ENCODE measurements at regions not wholly inside any gene's neighbourhood (a gene's known extent, or its start where the extent isn't known, plus 50 kb on each side); places are given as distances from the start of the nearest gene placed in this dataset.
"Not testable (repeated sequence)": the region's sequence is repeated elsewhere in the genome, so short reads cannot be mapped to it uniquely, and the experiment has no call there.

GRCh38 chr5:53733853-53734252, 173.4 kb downstream of the NDUFS4 start:
- intact Hi-C loops (cut with DNase I): no loop called here
- 20 to 64% (median 58%) methylated on average over 1 of the region's 1 CpG for WGBS, 4 donors
- no peak overlapping the region for H3K27ac ChIP-seq
- TF ChIP-seq POLR2A (IDR thresholded peaks at IDR 0.05) (no peak), CTCF (IDR thresholded peaks at IDR 0.05) (no peak)
- H3K4me1 ChIP-seq (replicated peaks in 1 of 2): no peaks in the 10 kb centered on the region
- no peak overlapping the region for H3K4me3 ChIP-seq
- DNase-seq: no peak
- no peaks in the 10 kb centered on the region for H3K9me3 ChIP-seq (replicated peaks in 1 of 3)
- H3K36me3 ChIP-seq (replicated peaks in 1 of 2): no peaks in the 10 kb centered on the region
- no peaks in the 10 kb centered on the region for H3K27me3 ChIP-seq

- Histone ChIP-seq H3K9me3 (replicated peaks in 1 of 3) (no peaks in the 10 kb centered on the region), H3K27me3 (no peaks in the 10 kb centered on the region), H3K4me3 (no peak overlapping the region), H3K4me1 (replicated peaks in 1 of 2) (no peaks in the 10 kb centered on the region), H3K36me3 (replicated peaks in 1 of 2) (no peaks in the 10 kb centered on the region), H3K27ac (no peak overlapping the region)
- no peak for TF ChIP-seq POLR2A (IDR thresholded peaks at IDR 0.05)
- no peak for TF ChIP-seq CTCF (IDR thresholded peaks at IDR 0.05)
- 73 to 84% (median 79%) methylated on average over 3 of the region's 3 CpGs for WGBS, 4 donors
- intact Hi-C loops (cut with DNase I): no loop called here
- DNase-seq: no peak
Measured at GRCh38 chr5:53738105-53738504, 177.7 kb downstream of the NDUFS4 start.

GRCh38 chr5:53739111-53739510, 178.7 kb downstream of the NDUFS4 start:
- Histone ChIP-seq H3K27ac (no peak overlapping the region), H3K4me3 (no peak overlapping the region), H3K36me3 (replicated peaks in 1 of 2) (no peaks in the 10 kb centered on the region), H3K4me1 (replicated peaks in 1 of 2) (no peaks in the 10 kb centered on the region), H3K27me3 (no peaks in the 10 kb centered on the region), H3K9me3 (replicated peaks in 1 of 3) (no peaks in the 10 kb centered on the region)
- DNase-seq: no peak
- WGBS, 4 donors: 89 to 94% (median 94%) methylated on average over 3 to 4 of the region's 4 CpGs
- TF ChIP-seq CTCF (IDR thresholded peaks at IDR 0.05) (no peak), POLR2A (IDR thresholded peaks at IDR 0.05) (no peak)
- intact Hi-C loops (cut with DNase I): no loop called here

GRCh38 chr5:53749621-53750020, 189.2 kb downstream of the NDUFS4 start:
- TF ChIP-seq POLR2A (IDR thresholded peaks at IDR 0.05) (no peak), CTCF (IDR thresholded peaks at IDR 0.05) (no peak)
- no peak for DNase-seq
- Histone ChIP-seq H3K4me1 (replicated peaks in 1 of 2) (no peaks in the 10 kb centered on the region), H3K27ac (no peak overlapping the region), H3K9me3 (replicated peaks in 1 of 3) (no peaks in the 10 kb centered on the region), H3K27me3 (no peaks in the 10 kb centered on the region), H3K4me3 (no peak overlapping the region), H3K36me3 (replicated peaks in 1 of 2) (no peaks in the 10 kb centered on the region)
- 66 to 93% (median 73%) methylated on average over 1 of the region's 1 CpG for WGBS, 4 donors
- intact Hi-C loops (cut with DNase I): no loop called here

- H3K27ac ChIP-seq; H3K36me3 ChIP-seq (replicated peaks in 1 of 2); H3K4me3 ChIP-seq; H3K9me3 ChIP-seq (replicated peaks in 1 of 3); H3K27me3 ChIP-seq; H3K4me1 ChIP-seq (replicated peaks in 1 of 2); intact Hi-C loops (cut with DNase I); DNase-seq: not testable (repeated sequence)
- 91 to 95% (median 93%) methylated on average over 7 of the region's 7 CpGs for WGBS, 4 donors
Measured at GRCh38 chr5:53752282-53752681, 191.8 kb downstream of the NDUFS4 start.
